ENCODE measurements at regions not wholly inside any gene's neighbourhood (a gene's known extent, or its start where the extent isn't known, plus 50 kb on each side); places are given as distances from the start of the nearest gene placed in this dataset.
"Not testable (repeated sequence)": the region's sequence is repeated elsewhere in the genome, so short reads cannot be mapped to it uniquely, and the experiment has no call there.

DNA sequence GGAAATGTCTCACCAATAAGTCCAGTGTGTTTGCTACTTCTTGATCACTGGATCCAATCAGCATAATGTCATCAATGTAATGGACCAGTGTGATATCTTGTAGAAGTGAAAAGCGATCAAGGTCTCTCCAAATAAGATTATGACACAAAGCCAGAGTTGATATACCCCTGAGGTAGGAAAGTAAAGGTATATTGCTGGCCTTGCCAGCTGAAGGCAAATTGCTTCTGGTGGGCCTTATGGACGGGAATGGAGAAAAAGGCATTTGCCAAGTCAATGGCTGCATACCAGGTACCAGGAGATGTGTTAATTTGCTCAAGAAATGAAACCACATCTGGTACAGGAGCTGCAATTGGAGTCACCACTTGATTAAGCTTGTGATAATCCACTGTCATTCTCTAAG lies 158.5 kb downstream of the CYP26A1 start:
- not testable (repeated sequence) for H3K36me3 ChIP-seq (ENCODE audit: insufficient read depth, low read length); H2AFZ ChIP-seq (ENCODE audit: low read depth, low read length); H3K9me3 ChIP-seq (ENCODE audit: low read length); H3K4me3 ChIP-seq (ENCODE audit: low read length); H3K27me3 ChIP-seq (ENCODE audit: insufficient read depth, low read length); H3K4me1 ChIP-seq (ENCODE audit: insufficient read depth, low read length)

- not testable (repeated sequence) for H3K9me3 ChIP-seq (ENCODE audit: low read length); H3K36me3 ChIP-seq (ENCODE audit: insufficient read depth, low read length); H3K4me3 ChIP-seq (ENCODE audit: low read length); H2AFZ ChIP-seq (ENCODE audit: low read depth, low read length); H3K4me1 ChIP-seq (ENCODE audit: insufficient read depth, low read length); H3K27me3 ChIP-seq (ENCODE audit: insufficient read depth, low read length)
These were observed 161.2 kb downstream of the CYP26A1 start for GRCh38 chr10:93234940-93235339.

DNA sequence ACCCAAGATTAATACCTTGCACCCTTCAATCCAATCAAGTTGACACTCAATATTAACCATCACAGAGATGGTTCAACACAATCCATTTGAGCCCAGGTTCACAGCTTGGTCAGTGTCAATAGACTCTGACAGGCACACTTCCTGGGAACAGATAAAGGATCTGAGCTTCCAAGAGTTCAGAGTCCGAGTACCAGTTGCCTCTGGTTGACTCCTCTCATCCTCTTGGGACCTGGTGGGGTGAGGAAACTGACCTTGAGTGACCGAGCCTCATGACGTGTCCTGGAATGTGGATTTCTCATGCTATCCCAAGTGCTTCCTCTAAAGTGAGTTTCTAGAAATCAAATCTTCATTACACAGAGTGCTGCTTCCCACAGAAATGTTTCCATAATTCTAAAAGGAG lies 162.0 kb downstream of the CYP26A1 start:
- Histone ChIP-seq H3K27me3 (ENCODE audit: insufficient read depth, low read length) (no peaks in the 10 kb centered on the region), H2AFZ (ENCODE audit: low read depth, low read length) (no peak overlapping the region), H3K4me3 (ENCODE audit: low read length) (no peak overlapping the region), H3K36me3 (ENCODE audit: insufficient read depth, low read length) (no peaks in the 10 kb centered on the region), H3K4me1 (ENCODE audit: insufficient read depth, low read length) (no peaks in the 10 kb centered on the region), H3K9me3 (ENCODE audit: low read length) (no peaks in the 10 kb centered on the region)

DNA sequence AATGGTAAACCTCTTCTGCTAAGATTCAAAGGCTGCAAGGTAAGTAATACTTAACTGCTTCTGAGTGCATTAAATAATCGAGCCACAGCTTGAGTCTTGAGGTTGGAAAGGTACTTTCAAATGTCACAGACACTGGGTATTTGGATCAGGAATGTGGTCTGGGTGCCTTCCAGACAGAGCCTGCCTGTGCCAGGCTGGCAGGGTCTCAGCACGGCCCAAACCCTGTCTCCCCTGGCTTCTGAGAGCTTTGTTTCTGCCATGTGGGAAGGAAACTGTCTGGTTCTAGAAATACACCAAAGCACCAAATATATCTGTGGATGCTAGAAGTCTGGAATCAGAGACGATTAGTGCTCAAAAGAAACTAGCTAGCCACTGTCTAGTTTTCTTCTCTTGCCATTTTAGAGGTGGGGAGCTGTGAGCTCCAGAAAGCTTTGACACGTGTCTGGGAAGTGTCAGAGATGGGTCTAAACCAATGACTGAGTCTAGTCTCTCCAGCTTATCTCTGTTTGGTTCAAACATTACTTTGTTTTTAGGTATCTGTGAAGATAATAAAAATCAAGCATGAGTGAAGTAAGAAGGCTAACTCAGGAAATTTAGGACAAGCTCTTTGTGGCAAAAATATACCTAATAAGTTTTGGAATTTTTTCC lies 162.8 kb downstream of the CYP26A1 start:
- Histone ChIP-seq H3K4me1 (ENCODE audit: insufficient read depth, low read length) (no peaks in the 10 kb centered on the region), H3K27me3 (ENCODE audit: insufficient read depth, low read length) (peaks cover 2% of the 10 kb centered on the region), H3K36me3 (ENCODE audit: insufficient read depth, low read length) (no peaks in the 10 kb centered on the region), H3K4me3 (ENCODE audit: low read length) (no peak overlapping the region), H3K9me3 (ENCODE audit: low read length) (no peaks in the 10 kb centered on the region), H2AFZ (ENCODE audit: low read depth, low read length) (no peak overlapping the region)

- Histone ChIP-seq H3K36me3 (ENCODE audit: insufficient read depth, low read length) (no peaks in the 10 kb centered on the region), H3K4me3 (ENCODE audit: low read length) (no peak overlapping the region), H2AFZ (ENCODE audit: low read depth, low read length) (no peak overlapping the region), H3K27me3 (ENCODE audit: insufficient read depth, low read length) (peaks cover 4% of the 10 kb centered on the region), H3K4me1 (ENCODE audit: insufficient read depth, low read length) (no peaks in the 10 kb centered on the region), H3K9me3 (ENCODE audit: low read length) (peaks cover 4% of the 10 kb centered on the region)
These were observed 171.5 kb downstream of the CYP26A1 start for GRCh38 chr10:93245147-93245546.

DNA sequence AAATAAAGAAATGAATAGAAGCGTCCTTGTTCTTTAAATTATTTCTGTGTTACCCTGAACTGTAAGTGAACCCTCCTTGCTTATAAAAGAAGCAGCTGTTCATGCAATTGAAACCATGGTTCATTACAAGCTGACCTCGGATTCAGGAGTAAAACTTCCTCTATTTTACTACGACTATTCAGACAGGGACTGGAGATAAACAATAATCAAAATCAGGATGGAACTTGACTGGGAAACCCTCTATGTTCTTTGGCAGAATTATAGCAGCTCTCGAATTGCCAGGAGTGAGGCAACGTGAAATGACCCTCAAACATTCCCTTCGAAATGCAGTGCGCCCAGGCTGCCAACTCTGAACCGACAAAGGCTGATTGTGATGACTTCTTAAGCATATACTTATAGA lies 172.1 kb downstream of the CYP26A1 start:
- peaks cover 4% of the 10 kb centered on the region for H3K27me3 ChIP-seq (ENCODE audit: insufficient read depth, low read length)
- peaks cover 4% of the 10 kb centered on the region for H3K9me3 ChIP-seq (ENCODE audit: low read length)
- no peak overlapping the region for H2AFZ ChIP-seq (ENCODE audit: low read depth, low read length)
- H3K4me1 ChIP-seq (ENCODE audit: insufficient read depth, low read length): no peaks in the 10 kb centered on the region
- H3K36me3 ChIP-seq (ENCODE audit: insufficient read depth, low read length): no peaks in the 10 kb centered on the region
- no peak overlapping the region for H3K4me3 ChIP-seq (ENCODE audit: low read length)

- H2AFZ ChIP-seq (ENCODE audit: low read depth, low read length): no peak overlapping the region
- H3K9me3 ChIP-seq (ENCODE audit: low read length): peaks cover 4% of the 10 kb centered on the region
- no peak overlapping the region for H3K4me3 ChIP-seq (ENCODE audit: low read length)
- H3K27me3 ChIP-seq (ENCODE audit: insufficient read depth, low read length): peaks cover 2% of the 10 kb centered on the region
- H3K36me3 ChIP-seq (ENCODE audit: insufficient read depth, low read length): no peaks in the 10 kb centered on the region
- no peaks in the 10 kb centered on the region for H3K4me1 ChIP-seq (ENCODE audit: insufficient read depth, low read length)
These were observed 175.0 kb downstream of the CYP26A1 start for GRCh38 chr10:93248583-93249227.

DNA sequence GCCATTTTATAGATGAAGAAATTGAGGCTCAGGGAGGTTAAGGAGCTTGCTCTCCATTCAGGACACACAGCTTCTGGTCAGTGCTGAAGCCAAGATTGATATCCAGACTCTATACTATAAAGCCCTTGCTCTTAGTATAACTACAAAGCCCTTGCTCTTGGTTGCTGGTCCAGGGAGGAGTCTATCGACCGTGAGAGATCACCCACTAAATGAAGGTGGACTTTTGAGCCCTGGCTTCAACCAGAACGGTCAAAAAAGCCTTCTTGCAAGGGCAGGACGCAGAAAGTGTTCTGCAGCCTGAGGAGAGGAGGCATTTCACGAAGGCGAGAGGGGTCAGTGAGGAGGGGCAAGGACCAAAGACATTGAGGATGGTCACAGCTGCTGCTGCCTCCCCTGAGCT lies 176.3 kb downstream of the CYP26A1 start:
- H3K36me3 ChIP-seq (ENCODE audit: insufficient read depth, low read length): no peaks in the 10 kb centered on the region
- peaks cover 4% of the 10 kb centered on the region for H3K9me3 ChIP-seq (ENCODE audit: low read length)
- H3K4me3 ChIP-seq (ENCODE audit: low read length): no peak overlapping the region
- no peak overlapping the region for H2AFZ ChIP-seq (ENCODE audit: low read depth, low read length)
- peaks cover 1% of the 10 kb centered on the region for H3K27me3 ChIP-seq (ENCODE audit: insufficient read depth, low read length)
- H3K4me1 ChIP-seq (ENCODE audit: insufficient read depth, low read length): no peaks in the 10 kb centered on the region

DNA sequence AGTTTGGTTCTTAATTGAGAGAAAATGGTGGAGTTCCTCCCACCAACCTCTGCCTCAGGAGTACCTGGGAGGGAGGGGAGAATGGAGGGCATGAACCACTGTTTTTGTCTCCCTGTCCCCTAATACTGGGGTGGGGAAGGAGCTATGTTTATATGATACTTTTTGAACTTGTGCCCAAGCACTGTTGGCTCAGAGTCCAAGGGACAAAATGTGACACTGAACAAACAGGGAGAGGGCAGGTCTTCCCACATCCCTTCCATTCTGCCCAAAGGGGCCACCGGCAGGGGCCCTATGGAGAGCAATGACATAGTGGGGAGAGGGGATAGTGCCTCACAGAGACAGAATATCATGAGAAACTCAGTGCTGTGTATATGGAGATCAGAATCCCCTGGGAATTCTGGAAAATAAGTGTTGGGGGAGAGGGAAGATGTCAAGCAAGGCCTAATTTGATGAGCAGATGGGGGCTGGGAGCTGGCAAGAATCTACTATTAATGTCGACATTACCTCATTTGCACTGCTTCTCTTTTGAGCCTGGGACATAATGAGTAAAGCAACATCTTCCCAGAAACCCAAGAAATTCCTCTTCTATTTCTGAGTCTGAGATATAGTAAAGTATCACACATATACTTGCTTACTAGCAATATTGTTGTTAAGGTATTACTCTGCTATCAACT lies 180.6 kb downstream of the CYP26A1 start:
- Histone ChIP-seq H3K27me3 (ENCODE audit: insufficient read depth, low read length) (no peaks in the 10 kb centered on the region), H2AFZ (ENCODE audit: low read depth, low read length) (no peak overlapping the region), H3K4me1 (ENCODE audit: insufficient read depth, low read length) (no peaks in the 10 kb centered on the region), H3K36me3 (ENCODE audit: insufficient read depth, low read length) (no peaks in the 10 kb centered on the region), H3K9me3 (ENCODE audit: low read length) (no peaks in the 10 kb centered on the region), H3K4me3 (ENCODE audit: low read length) (no peak overlapping the region)

DNA sequence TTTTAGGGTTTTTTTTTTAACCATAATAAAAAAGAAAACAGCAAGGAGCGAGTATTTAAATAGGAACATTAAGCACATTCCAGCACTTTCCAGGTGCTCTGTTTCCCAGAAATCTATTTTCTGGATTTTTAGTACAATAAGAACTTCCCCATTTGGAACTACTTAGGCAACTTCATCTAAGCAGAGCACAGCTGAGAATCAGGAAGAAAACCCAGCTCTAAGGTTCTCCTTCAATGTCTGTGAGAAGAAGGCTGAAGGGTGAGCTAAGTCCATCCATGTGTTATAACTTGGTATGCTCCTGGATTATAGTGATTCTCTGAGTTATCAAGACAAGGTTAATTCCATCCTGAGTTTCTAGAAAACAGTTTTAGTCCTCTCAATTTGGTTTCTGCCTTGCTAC lies 181.9 kb downstream of the CYP26A1 start:
- no peaks in the 10 kb centered on the region for H3K9me3 ChIP-seq (ENCODE audit: low read length)
- H2AFZ ChIP-seq (ENCODE audit: low read depth, low read length): no peak overlapping the region
- H3K27me3 ChIP-seq (ENCODE audit: insufficient read depth, low read length): no peaks in the 10 kb centered on the region
- H3K36me3 ChIP-seq (ENCODE audit: insufficient read depth, low read length): no peaks in the 10 kb centered on the region
- no peaks in the 10 kb centered on the region for H3K4me1 ChIP-seq (ENCODE audit: insufficient read depth, low read length)
- H3K4me3 ChIP-seq (ENCODE audit: low read length): no peak overlapping the region

Measured in neuron (in vitro differentiated cells).